ENCODE measurements at regions not wholly inside any gene's neighbourhood (a gene's known extent, or its start where the extent isn't known, plus 50 kb on each side); places are given as distances from the start of the nearest gene placed in this dataset.
A peak's percentile ranks its signal among the peaks of the same experiment; 100 is the strongest.

GRCh38 chr15:62503451-62503850 is 338.4 kb upstream of the C2CD4B start:
- peak; percentile 39 for DNase-seq (ENCODE audit: low read depth)
- no peak for TF ChIP-seq CTCF (conservative IDR thresholded peaks at IDR 0.05; ENCODE audit: low read depth, low read length)
- H3K4me3 ChIP-seq (ENCODE audit: low read depth, low read length), result no peak overlapping the region

GRCh38 chr15:62505762-62506161 is 340.7 kb upstream of the C2CD4B start:
- DNase-seq (ENCODE audit: low read depth), result no peak
- no peak for TF ChIP-seq CTCF (conservative IDR thresholded peaks at IDR 0.05; ENCODE audit: low read depth, low read length)
- H3K4me3 ChIP-seq (ENCODE audit: low read depth, low read length), result no peak overlapping the region

- no peak for DNase-seq (ENCODE audit: low read depth)
- H3K4me3 ChIP-seq (ENCODE audit: low read depth, low read length), result no peak overlapping the region
- no peak for TF ChIP-seq CTCF (conservative IDR thresholded peaks at IDR 0.05; ENCODE audit: low read depth, low read length)
Observed at GRCh38 chr15:62506217-62506805, 341.2 kb upstream of the C2CD4B start.

- DNase-seq (ENCODE audit: low read depth), result no peak
- H3K4me3 ChIP-seq (ENCODE audit: low read depth, low read length), result no peak overlapping the region
- TF ChIP-seq CTCF (conservative IDR thresholded peaks at IDR 0.05; ENCODE audit: low read depth, low read length), result no peak
Observed at GRCh38 chr15:62509395-62509958, 344.4 kb upstream of the C2CD4B start.

GRCh38 chr15:62510791-62511190 is 345.7 kb upstream of the C2CD4B start:
- no peak for DNase-seq (ENCODE audit: low read depth)
- no peak for TF ChIP-seq CTCF (conservative IDR thresholded peaks at IDR 0.05; ENCODE audit: low read depth, low read length)
- H3K4me3 ChIP-seq (ENCODE audit: low read depth, low read length), result no peak overlapping the region

- no peak overlapping the region for H3K4me3 ChIP-seq (ENCODE audit: low read depth, low read length)
- TF ChIP-seq CTCF (conservative IDR thresholded peaks at IDR 0.05; ENCODE audit: low read depth, low read length), result no peak
- DNase-seq (ENCODE audit: low read depth), result no peak
Observed at GRCh38 chr15:62512904-62513303, 347.8 kb upstream of the C2CD4B start.

- H3K4me3 ChIP-seq (ENCODE audit: low read depth, low read length), result no peak overlapping the region
- DNase-seq (ENCODE audit: low read depth), result no peak
- TF ChIP-seq CTCF (conservative IDR thresholded peaks at IDR 0.05; ENCODE audit: low read depth, low read length), result no peak
Observed at GRCh38 chr15:62513893-62514292, 348.8 kb upstream of the C2CD4B start.

All from epithelial cell of proximal tubule (primary cell).